HG02571 (cell line): ENCODE measurements at regions not wholly inside any gene's neighbourhood (a gene's known extent, or its start where the extent isn't known, plus 50 kb on each side); places are given as distances from the start of the nearest gene placed in this dataset.
"Not testable (repeated sequence)": the region's sequence is repeated elsewhere in the genome, so short reads cannot be mapped to it uniquely, and the experiment has no call there.

Experiments used
- ATAC-seq: cut with Tn5 transposase; IDR thresholded peaks from one replicate; pipeline ENCODE4 v1.9.1; 2021; ENCODE audit warnings: mild to moderate bottlenecking, moderate library complexity; ENCODE audit not compliant: unreplicated experiment

DNA sequence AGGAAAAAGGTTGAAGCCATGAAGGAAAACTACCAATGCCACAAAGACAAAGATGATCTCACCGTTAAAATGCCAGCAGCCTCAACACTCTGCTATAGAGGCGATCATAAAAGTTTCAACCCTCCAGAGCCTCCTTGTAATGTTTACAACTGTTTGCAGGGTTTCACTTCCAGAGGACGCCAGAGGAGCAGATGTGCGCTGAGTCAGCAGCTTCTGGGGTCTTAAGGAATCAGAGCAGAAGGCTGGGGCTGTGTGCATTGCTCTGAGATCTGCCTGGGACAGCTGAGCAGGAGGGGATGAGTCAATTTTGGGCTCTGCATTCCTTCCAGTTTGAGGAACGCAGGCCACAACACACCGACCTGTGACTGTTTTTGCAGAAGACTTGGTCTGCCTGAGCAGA, 98.3 kb downstream of the TMEM130 start:
- no peak for ATAC-seq

DNA sequence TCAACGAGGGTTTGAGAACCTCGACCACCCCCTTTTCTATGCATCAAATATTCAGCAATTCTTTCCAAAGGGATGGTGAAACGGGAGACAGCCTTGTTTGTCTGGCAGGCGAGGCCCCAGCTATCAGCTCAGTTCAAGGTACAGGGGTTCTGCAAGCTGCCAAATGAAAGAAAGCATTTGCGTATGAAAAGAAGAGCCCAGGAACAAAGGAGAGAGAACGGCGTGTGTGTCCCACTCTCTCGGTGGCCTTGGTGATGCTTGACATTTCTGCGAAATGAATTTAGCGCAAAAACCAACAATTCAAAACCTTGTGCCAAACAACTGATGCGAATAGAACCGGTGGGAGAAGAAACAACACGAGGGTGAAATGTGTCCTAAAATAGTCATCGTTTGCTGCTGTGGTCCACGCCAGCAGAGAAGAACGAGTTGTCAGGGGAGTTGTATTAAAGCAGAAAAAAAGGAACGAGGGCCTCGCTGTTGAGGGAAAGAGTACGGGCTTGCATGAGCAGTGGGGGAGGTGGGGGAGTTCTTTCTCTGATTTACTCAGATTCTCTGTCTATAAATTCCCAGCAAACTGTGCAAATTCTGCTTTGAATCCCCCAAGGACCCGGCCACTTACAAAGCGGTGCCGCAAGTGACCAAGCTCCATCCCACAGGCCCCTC, 97.7 kb downstream of the TMEM130 start:
- no peak for ATAC-seq

DNA sequence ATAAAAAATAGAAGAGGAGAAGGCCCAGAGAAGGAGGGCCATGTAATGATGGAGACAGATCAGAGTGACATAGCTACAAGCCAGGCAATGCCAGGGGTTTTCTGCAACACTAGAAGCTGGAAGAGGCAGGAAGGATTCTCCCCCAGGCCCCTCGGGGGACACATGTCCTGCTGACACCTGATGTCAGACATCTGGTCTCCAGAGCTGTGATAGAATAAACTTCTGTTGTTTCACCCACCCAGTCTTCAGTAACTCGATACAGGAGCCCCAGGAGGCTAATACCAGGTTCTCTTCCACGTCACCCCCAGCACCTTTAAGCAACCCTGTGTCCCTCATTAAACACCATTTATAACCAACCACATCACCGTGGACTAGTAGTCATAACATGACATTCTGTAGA, 94.9 kb downstream of the TMEM130 start:
- no peak for ATAC-seq

DNA sequence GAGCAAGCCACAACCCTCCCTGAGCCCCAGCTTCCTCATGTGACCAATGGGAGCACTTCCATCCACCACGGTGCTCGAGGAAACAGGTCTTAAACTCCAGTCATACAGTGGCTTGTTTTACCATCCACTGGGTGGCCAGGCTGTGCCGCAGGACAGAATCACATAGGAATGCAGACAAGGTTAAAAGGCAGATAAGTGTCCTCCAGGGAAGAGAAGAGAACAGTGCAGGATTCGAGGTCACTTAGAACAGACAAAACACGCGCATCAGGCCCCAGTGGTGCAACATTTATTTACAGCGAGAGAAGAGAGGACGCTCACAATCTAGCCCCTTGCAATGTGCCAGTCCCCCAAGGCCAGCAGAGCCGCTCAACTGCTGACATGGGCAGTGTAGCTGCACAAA, 92.8 kb downstream of the TMEM130 start:
- no peak for ATAC-seq

DNA sequence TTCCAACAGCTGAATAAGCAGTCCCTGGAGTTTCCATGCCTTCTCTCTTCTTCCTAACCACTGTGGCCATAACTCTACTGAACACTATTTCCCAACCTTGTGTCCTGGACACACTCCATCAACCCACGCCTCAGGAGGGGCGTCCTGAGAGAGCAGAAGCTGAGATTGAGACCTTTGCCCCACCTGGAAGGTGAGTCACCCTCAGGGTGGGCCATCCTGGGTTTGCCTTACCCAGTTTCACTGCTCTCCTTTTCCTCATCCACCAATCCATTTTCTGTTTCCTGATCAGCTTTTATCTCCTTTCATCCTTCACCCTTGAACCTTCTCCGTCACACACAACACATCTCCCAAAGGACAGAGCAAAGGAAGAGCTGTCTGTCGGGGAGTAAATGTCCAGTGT, 91.4 kb downstream of the TMEM130 start:
- ATAC-seq, result no peak

DNA sequence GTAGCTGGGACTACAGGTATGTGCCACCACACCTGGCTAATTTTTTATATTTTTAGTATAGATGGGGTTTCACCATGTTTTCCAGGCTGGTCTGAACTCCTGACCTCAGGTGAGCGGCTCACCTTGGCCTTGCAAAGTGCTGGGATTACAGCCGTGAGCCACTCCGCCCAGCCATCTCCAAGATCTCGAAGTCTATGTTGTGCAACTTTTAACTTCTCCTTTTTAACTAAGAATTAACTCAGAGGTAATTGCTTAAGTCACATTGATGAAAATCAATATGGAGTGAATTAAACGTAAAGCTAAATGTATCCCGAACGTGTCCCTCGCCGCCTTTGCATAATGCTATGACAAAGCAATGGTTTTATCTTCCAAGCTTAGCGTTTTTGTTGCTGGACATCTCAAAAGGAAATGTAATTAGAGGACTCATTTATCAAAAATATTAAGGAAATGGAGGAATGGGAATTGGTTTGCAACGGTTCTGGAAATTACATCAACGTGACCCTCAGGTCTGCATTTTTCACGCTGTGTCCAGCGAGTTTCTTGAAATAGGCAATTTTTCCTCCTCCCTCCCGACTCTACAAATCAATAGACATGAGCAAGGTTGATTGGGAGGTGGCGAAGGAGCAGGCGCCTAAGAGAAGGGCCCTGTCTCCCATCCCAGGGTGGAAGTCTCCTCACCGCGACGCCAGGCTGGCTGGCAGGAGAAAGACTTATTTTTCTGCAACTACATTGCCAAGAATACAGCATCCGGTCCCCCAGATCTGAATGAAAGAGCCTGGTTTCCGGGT, 89.8 kb downstream of the TMEM130 start:
- ATAC-seq, result no peak

DNA sequence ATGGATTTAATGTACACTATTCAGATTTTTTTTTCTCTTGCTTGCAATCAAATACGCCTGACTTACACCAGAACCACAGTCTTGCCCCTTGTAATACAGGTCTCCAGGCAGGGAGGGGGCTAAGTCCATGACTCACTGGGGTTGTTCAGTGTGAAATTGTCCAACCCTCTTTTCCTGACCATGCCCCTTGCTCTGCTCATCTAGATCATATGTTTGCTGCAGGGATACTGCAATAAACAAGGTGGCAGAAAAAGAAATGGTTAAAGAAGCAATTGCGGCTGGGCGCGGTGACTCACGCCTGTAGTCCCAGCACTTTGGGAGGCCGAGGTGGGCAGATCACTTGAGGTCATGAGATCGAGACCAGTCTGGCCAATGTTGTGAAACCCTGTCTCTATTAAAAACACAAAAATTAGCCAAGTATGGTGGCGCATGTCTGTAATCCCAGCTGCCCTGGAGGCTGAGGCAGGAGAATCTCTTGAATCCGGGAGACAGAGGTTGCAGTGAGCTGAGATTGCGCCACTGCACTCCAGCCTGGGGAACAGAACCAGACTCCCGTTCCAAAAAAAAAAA, 85.5 kb downstream of the TMEM130 start:
- ATAC-seq, result no peak

DNA sequence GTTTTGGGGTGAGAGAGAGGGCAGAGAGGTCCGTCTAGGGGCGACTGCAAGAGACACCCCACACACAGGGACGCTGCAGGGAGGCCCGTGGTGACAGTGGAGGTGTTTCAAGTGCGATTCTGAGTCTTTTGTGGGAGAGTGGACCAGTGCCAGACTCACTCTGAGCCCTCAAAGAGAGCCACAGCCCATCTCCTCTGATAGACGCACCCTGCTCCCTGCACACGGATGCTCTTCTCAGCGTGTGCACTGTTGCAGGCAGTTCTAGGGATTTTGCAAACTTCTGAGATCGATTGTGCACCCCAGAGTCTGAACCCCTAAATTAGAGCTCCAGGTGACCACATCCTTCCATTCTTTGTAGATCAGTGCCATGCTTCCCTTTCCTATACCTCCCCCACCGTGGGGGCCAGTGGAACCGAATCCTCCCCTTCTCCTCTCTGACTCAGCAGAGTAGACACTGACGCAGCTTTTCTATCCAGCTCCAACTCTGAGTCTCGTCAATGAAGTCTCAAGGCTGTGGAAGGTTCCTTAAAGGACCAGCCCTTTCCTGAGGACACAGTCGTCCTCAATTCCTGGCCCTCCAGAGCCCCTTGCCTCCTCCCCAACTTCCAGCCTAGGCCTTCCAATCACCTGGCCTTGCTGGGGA, 83.8 kb downstream of the TMEM130 start:
- no peak for ATAC-seq

DNA sequence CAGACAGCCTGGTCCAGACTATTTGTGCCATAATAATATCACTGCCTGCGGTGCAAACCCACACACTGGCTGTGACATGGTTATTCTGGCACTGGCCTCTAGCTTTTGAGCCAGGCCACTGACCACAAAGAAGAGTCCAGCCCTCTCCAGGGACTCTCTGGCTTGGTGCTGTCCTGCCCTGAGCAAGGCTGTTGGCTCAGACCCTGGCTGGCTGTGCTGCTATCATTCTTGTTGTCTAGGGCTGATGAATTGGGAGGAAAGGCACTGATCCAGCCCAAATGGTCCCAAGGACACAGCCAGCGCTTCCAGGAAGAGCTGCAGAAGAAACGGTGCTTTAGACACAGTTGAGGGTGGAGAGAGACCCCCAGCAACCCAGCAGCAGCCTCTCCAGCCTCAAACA, 80.8 kb downstream of the TMEM130 start:
- ATAC-seq, result no peak

DNA sequence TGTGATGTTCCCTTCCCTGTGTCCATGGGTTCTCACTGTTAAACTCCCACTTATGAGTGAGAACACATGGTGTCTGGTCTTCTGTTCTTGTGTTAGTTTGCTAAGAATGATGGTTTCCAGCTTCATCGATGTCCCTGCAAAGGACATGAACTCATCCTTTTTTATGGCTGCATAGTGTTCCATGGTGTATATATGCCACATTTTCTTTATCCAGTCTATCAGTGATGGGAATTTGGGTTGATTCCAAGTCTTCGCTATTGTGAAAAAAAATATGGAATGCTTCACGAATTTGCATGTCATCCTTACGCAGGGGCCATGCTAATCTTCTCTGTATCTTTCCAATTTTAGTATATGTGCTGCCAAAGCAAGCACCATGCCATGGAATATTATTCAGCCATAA, 75.4 kb downstream of the TMEM130 start:
- not testable (repeated sequence) for ATAC-seq

DNA sequence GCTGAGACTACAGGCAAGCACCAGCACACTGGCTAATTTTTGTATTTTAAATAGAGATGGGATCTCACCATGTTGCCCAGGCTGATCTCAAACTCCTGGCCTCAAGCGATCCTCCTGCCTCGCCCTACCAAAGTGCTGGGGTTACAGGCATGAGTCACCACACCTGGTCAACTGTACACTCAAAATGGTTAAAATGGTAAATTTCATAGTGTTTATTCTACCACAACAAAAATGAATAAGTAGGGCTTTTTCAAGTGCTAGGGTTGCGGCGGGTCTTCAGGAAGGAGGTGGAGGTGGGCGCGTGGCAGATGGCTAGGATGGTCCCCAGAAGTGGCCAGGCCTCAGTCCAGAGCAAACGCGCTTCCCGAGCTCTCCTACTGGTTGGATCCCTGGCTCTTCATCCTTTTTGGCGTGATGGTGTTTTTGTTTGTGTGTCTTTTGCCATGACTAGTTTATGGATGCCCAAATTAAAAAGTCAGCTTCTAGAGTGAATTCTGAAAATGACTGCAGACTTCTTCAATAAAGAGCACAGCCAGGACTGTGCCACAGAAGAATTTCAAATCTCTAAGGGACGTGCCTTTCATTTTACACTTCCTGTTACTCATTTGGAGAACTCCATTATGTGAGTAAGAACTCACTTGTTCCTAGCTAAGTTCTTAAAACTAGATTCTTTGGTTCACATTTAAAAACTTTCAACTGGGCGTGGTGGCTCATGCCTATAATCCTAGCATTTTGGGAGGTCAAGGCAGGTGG, 73.9 kb downstream of the TMEM130 start:
- peak; percentile 84 for ATAC-seq
